H9 (cell line): ENCODE measurements at regions not wholly inside any gene's neighbourhood (a gene's known extent, or its start where the extent isn't known, plus 50 kb on each side); places are given as distances from the start of the nearest gene placed in this dataset.

ENCODE experiments used
- DNase-seq: peaks from one replicate; pipeline ENCODE4 v3.0.0-alpha.2; 2017
- H2AFZ ChIP-seq: one replicate; pipeline ENCODE4 v1.6.1; 2013; ENCODE audit warnings: mild to moderate bottlenecking, low read length, control low read depth, moderate library complexity
- H2AK5ac ChIP-seq: 2 replicates; pipeline ENCODE4 v1.6.1; 2013; ENCODE audit warnings: low read length, control low read depth, mixed read lengths; ENCODE audit not compliant: insufficient read length
- H2BK120ac ChIP-seq: one replicate; pipeline ENCODE4 v1.6.1; 2013; ENCODE audit warnings: low read depth, mild to moderate bottlenecking, low read length, control low read depth, inconsistent platforms; ENCODE audit not compliant: poor library complexity, severe bottlenecking
- H2BK12ac ChIP-seq: 2 replicates; pipeline ENCODE4 v1.6.1; 2013; ENCODE audit warnings: low read length, control low read depth, mixed read lengths, low read depth; ENCODE audit not compliant: insufficient read length
- H2BK15ac ChIP-seq: 2 replicates; pipeline ENCODE4 v1.6.1; 2013; ENCODE audit warnings: low read depth, low read length, control low read depth
- H2BK20ac ChIP-seq: one replicate; pipeline ENCODE4 v1.6.1; 2013; ENCODE audit warnings: low read depth, mild to moderate bottlenecking, low read length, control low read depth, inconsistent platforms; ENCODE audit not compliant: poor library complexity, severe bottlenecking
- H2BK5ac ChIP-seq: 2 replicates; pipeline ENCODE4 v1.6.1; 2013; ENCODE audit warnings: low read length, control low read depth, mixed read lengths; ENCODE audit not compliant: insufficient read length
- H3K14ac ChIP-seq: 2 replicates; pipeline ENCODE4 v1.6.1; 2013; ENCODE audit warnings: low read length, control low read depth; ENCODE audit not compliant: insufficient read depth
- H3K18ac ChIP-seq: 2 replicates; pipeline ENCODE4 v1.6.1; 2013; ENCODE audit warnings: low read depth, mild to moderate bottlenecking, mixed read lengths, low read length, control low read depth; ENCODE audit not compliant: insufficient read length
- H3K23ac ChIP-seq: 2 replicates; pipeline ENCODE4 v1.6.1; 2013; ENCODE audit warnings: low read length, control low read depth, mixed read lengths, low read depth; ENCODE audit not compliant: insufficient read length
- H3K23me2 ChIP-seq: 2 replicates; pipeline ENCODE4 v1.6.1; 2013; ENCODE audit warnings: low read depth, mild to moderate bottlenecking, mixed read lengths, low read length, control low read depth; ENCODE audit not compliant: insufficient read length, poor library complexity, severe bottlenecking
- H3K27ac ChIP-seq: 2 replicates; pipeline ENCODE4 v1.5.1; 2013; ENCODE audit warnings: low read length, control low read depth, mixed read lengths, low read depth; ENCODE audit not compliant: insufficient read length
- H3K27me3 ChIP-seq: 2 replicates; pipeline ENCODE4 v1.6.1; 2013; ENCODE audit warnings: low read length, control low read depth, inconsistent platforms; ENCODE audit not compliant: insufficient read depth
- H3K4ac ChIP-seq: 2 replicates; pipeline ENCODE4 v1.6.1; 2013; ENCODE audit warnings: low read depth, mild to moderate bottlenecking, control low read depth, inconsistent platforms, low read length, moderate library complexity
- H3K4me1 ChIP-seq: 2 replicates; pipeline ENCODE4 v1.6.1; 2013; ENCODE audit warnings: low read length, control low read depth, inconsistent platforms; ENCODE audit not compliant: insufficient read depth
- H3K4me2 ChIP-seq: 2 replicates; pipeline ENCODE4 v1.6.1; 2013; ENCODE audit warnings: low read length, control low read depth, mixed read lengths; ENCODE audit not compliant: insufficient read length, insufficient read depth
- H3K56ac ChIP-seq: 2 replicates; pipeline ENCODE4 v1.6.1; 2013; ENCODE audit warnings: low read depth, mild to moderate bottlenecking, mixed read lengths, low read length, control low read depth; ENCODE audit not compliant: insufficient read length
- H3K79me1 ChIP-seq: 2 replicates; pipeline ENCODE4 v1.6.1; 2013; ENCODE audit warnings: low read depth, mild to moderate bottlenecking, moderate library complexity, low read length, control low read depth, inconsistent platforms; ENCODE audit not compliant: insufficient read depth, poor library complexity, severe bottlenecking
- H3K79me2 ChIP-seq: 2 replicates; pipeline ENCODE4 v1.6.1; 2013; ENCODE audit warnings: low read length, control low read depth, inconsistent platforms; ENCODE audit not compliant: insufficient read depth
- H3K9ac ChIP-seq: 2 replicates; pipeline ENCODE4 v1.6.1; 2013; ENCODE audit warnings: low read length, control low read depth, mixed read lengths; ENCODE audit not compliant: insufficient read length; ENCODE audit errors: extremely low read depth
- H3K9me3 ChIP-seq: one replicate; pipeline ENCODE4 v1.6.1; 2013; ENCODE audit warnings: low read depth, low read length, inconsistent platforms; ENCODE audit not compliant: control insufficient read depth
- H3T11ph ChIP-seq: one replicate; pipeline ENCODE4 v1.6.1; 2013; ENCODE audit warnings: mild to moderate bottlenecking, low read length, control low read depth, inconsistent platforms
- H4K20me1 ChIP-seq: one replicate; pipeline ENCODE4 v1.6.1; 2013; ENCODE audit not compliant: control insufficient read depth, insufficient read length, insufficient read depth
- H4K5ac ChIP-seq: 2 replicates; pipeline ENCODE4 v1.6.1; 2013; ENCODE audit warnings: low read depth, mild to moderate bottlenecking, mixed read lengths, low read length, control low read depth; ENCODE audit not compliant: insufficient read length
- H4K8ac ChIP-seq: replicated peaks from 2 replicates; pipeline ENCODE4 v1.6.1; 2013; ENCODE audit warnings: low read length, control low read depth, mixed read lengths, low read depth; ENCODE audit not compliant: insufficient read length
- H4K91ac ChIP-seq: 2 replicates; pipeline ENCODE4 v1.6.1; 2013; ENCODE audit warnings: low read depth, mild to moderate bottlenecking, moderate library complexity, mixed read lengths, low read length, control low read depth; ENCODE audit not compliant: insufficient read length
- H3K27ac Mint-ChIP-seq, 3 experiments: 2 replicates in 2 of 3; 3 replicates in 1 of 3; pipeline ENCODE4 v1.8.0; 2020 to 2021; ENCODE audit warnings: mixed read lengths in 3 of 3, mild to moderate bottlenecking in 1 of 3, moderate library complexity in 1 of 3
- H3K27me3 Mint-ChIP-seq: 2 replicates; pipeline ENCODE4 v1.8.0; 2021; ENCODE audit warnings: low read depth, mild to moderate bottlenecking, moderate library complexity, mixed read lengths
- H3K36me3 Mint-ChIP-seq, 3 experiments: 2 replicates in 2 of 3; 3 replicates in 1 of 3; pipeline ENCODE4 v1.8.0; 2020 to 2021; ENCODE audit warnings: low read depth in 3 of 3, mixed read lengths in 3 of 3; ENCODE audit not compliant: insufficient read depth in 1 of 3
- H3K4me1 Mint-ChIP-seq, 2 experiments: 2 replicates each; pipeline ENCODE4 v1.8.0; 2020; ENCODE audit warnings: mixed read lengths in 2 of 2
- H3K4me3 Mint-ChIP-seq, 2 experiments: 2 replicates in 1 of 2; 3 replicates in 1 of 2; pipeline ENCODE4 v1.8.0; 2020 to 2021; ENCODE audit warnings: mild to moderate bottlenecking in 2 of 2, mixed read lengths in 2 of 2, moderate library complexity in 1 of 2
- H3K9me3 Mint-ChIP-seq, 2 experiments: 2 replicates in 1 of 2; 3 replicates in 1 of 2; pipeline ENCODE4 v1.8.0; 2020; ENCODE audit warnings: mild to moderate bottlenecking in 2 of 2, mixed read lengths in 2 of 2, moderate library complexity in 1 of 2
- WGBS: extraction: QIAGEN DNeasy Blood & Tissue Kit; methylation state at CpG from one replicate; pipeline ENCODE4 v1.1.7; 2013; ENCODE audit warnings: missing lambda C conversion rate, low lambda C conversion rate, mixed read lengths; ENCODE audit not compliant: insufficient read length; ENCODE audit errors: extremely low coverage; 5-methylcytosine and 5-hydroxymethylcytosine counted together
- TF ChIP-seq, protein P1 (sequence below): fragments of 200-600 bp; sonication (generic); conservative IDR thresholded peaks from 3 replicates; pipeline ENCODE4 v1.8.0; 2021; ENCODE audit warnings: antibody characterized with exemption, mild to moderate bottlenecking

- Histone ChIP-seq H3K18ac (no peak overlapping the region), H3K9ac (no peak overlapping the region), H2BK15ac (no peak overlapping the region), H2AK5ac (no peak overlapping the region), H2BK5ac (no peak overlapping the region), H3K4ac (no peak overlapping the region), H3T11ph (no peak overlapping the region), H3K9me3 (no peaks in the 10 kb centered on the region), H3K27ac (no peak overlapping the region), H2BK12ac (no peak overlapping the region), H3K56ac (no peak overlapping the region), H3K27me3 (no peaks in the 10 kb centered on the region), H4K20me1 (no peaks in the 10 kb centered on the region), H3K4me2 (no peak overlapping the region), H2BK20ac (no peak overlapping the region), H4K91ac (no peak overlapping the region), H3K79me2 (no peaks in the 10 kb centered on the region), H2BK120ac (no peak overlapping the region), H3K23ac (no peak overlapping the region), H3K14ac (no peak overlapping the region), H4K5ac (no peak overlapping the region), H3K23me2 (no peaks in the 10 kb centered on the region), H3K4me1 (no peaks in the 10 kb centered on the region), H3K79me1 (no peaks in the 10 kb centered on the region), H4K8ac (no peak overlapping the region), H2AFZ (no peak overlapping the region)
- TF ChIP-seq, protein P1, sequence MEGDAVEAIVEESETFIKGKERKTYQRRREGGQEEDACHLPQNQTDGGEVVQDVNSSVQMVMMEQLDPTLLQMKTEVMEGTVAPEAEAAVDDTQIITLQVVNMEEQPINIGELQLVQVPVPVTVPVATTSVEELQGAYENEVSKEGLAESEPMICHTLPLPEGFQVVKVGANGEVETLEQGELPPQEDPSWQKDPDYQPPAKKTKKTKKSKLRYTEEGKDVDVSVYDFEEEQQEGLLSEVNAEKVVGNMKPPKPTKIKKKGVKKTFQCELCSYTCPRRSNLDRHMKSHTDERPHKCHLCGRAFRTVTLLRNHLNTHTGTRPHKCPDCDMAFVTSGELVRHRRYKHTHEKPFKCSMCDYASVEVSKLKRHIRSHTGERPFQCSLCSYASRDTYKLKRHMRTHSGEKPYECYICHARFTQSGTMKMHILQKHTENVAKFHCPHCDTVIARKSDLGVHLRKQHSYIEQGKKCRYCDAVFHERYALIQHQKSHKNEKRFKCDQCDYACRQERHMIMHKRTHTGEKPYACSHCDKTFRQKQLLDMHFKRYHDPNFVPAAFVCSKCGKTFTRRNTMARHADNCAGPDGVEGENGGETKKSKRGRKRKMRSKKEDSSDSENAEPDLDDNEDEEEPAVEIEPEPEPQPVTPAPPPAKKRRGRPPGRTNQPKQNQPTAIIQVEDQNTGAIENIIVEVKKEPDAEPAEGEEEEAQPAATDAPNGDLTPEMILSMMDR, result no peak
- WGBS, result no CpG with 5 or more reads among the region's 2 CpGs
- Mint-ChIP-seq H3K4me3 (no peak overlapping the region), H3K4me1 (no peaks in the 10 kb centered on the region), H3K27me3 (no peaks in the 10 kb centered on the region), H3K9me3 (no peaks in the 10 kb centered on the region), H3K27ac (no peak overlapping the region), H3K36me3 (no peaks in the 10 kb centered on the region)
- no peak for DNase-seq
These were observed 839.9 kb downstream of the KCNT2 start for GRCh38 chr1:195768377-195768776.
